GM19467 (cell line): ENCODE measurements at regions not wholly inside any gene's neighbourhood (a gene's known extent, or its start where the extent isn't known, plus 50 kb on each side); places are given as distances from the start of the nearest gene placed in this dataset.
"Not testable (repeated sequence)": the region's sequence is repeated elsewhere in the genome, so short reads cannot be mapped to it uniquely, and the experiment has no call there.

Experiments
- ATAC-seq: cut with Tn5 transposase; IDR thresholded peaks from one replicate; pipeline ENCODE4 v1.9.1; 2021; ENCODE audit warnings: mild to moderate bottlenecking, moderate library complexity; ENCODE audit not compliant: unreplicated experiment

DNA sequence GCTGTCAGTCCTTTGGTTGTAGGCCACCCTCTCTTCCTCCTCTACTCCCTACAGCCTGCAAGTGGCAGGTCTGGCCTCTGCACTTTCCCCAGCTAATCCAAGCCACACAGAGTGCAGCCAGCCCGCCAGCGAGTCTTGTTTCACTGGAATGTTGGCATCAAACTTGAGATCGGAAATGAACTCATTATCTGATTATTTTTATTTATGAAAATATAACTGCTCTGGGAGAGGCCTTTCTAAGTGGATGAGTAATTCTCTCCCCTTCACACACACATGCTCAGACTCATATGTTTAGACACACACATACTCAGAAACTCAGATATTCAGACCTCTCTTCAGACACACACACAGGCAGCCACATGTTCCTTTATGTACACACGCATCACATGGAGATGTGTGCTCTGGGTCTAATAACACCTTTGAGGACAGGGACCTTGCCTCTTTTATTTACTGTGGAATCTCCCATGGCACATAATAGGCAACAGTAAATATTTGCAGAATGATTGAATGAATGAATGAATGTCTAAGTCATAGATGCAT lies 151.3 kb downstream of the ZFP36L2 start:
- no peak for ATAC-seq

DNA sequence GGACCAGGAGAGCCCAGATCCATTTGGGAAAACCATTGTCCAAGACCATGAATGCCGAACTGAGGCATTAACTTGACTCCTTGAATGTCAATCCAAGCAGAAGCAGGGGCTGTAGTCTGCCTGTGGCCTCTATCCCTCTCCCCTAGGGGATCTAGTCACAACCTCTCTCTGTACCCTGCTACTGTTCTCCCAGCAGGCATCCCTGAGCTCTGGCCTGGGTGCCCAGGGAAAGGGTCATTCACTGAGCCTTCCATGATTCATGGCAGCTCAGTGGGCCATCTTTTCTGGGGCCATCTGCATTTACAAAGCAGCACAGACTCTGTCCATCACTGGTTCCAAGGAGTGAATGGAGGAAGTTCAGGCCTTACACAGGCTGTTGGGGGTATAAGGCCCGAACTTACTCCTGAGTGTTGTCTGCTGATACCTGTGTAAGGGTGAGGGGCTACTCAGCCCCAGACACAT lies 151.8 kb downstream of the ZFP36L2 start:
- no peak for ATAC-seq

DNA sequence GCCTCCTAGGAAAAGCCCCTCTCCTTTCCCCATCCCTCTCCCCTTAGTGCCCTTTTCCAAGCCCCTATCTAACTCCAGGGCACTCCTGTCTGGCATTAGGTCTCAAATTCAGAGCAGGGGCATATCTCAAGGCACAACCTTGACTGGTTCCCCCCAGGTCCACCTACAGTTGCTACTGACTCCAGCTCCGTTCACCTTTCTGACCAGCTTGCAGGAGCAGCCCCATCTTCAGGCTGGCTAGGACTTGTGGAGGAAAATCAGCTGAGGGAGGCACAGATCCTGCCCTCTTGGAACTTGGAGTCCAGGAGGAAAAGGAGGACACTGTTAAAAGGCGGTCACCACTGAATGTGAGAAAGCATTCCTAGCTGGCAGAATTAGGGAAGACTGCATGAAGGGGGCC lies 152.4 kb downstream of the ZFP36L2 start:
- ATAC-seq: no peak

DNA sequence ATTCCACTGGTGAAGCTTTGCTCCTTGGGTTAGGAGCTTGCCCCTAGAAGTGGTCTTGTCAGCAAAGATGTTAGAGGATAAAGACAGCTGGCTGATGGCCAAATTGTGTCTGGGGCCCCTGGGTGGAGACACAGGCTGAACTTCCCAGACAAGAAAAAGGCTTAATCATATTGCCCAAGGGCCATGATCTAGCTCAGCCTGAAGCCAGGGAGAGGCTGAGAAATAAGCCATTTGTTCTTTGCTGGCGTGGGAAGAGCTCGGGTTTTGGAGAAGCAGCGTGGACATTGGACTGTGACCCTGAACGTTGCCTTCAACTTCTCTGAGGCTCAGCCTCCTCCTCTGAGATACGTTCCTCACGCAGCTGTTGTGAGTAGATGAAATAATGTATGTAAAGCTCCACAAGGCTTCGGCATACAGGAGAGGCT lies 153.0 kb downstream of the ZFP36L2 start:
- ATAC-seq: no peak

DNA sequence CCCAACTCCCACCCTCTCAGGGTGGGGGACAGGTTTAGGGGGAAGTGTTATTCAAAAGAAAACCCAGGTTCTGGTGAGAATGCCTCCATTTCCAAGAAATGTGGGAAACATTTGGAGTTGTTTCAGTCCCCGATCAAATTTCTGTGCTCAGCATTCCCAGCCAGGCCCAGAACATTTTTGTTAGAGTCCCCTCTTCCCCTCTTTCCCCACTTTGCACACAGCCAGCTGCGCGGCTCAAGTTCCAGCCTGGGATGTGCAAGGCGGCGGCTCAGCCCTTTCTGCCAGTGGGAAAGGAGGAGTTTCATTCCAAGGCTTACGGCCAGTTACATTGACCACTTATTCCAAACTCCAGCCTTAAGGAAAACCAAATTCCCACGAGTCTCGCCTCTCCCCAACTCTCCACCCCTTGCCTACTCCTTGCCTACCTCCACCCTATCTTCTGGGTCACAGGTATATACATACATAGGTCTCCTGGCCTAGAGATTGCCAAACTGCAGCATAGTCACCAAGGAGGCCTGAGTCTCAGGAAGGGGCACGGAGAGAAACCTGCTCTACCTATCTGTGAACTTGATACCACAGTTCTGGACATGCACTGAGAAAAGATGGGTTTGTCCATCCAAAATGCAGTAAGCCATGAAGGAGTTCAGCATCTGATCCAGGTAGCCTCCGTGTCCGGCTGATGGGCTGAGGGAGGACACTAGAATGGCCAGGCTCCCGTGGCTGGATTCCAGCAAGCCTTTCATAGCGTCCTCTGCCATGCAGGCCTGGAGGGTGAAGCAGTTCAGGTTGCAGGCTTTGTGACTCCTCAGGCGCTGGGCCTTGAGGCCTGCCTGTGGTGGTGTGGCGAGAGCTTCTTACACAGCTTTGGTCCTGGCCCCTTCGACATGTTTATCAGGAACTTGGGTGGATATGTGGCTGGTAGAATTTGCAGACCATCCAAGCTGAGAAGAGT lies 154.5 kb downstream of the ZFP36L2 start:
- no peak for ATAC-seq

DNA sequence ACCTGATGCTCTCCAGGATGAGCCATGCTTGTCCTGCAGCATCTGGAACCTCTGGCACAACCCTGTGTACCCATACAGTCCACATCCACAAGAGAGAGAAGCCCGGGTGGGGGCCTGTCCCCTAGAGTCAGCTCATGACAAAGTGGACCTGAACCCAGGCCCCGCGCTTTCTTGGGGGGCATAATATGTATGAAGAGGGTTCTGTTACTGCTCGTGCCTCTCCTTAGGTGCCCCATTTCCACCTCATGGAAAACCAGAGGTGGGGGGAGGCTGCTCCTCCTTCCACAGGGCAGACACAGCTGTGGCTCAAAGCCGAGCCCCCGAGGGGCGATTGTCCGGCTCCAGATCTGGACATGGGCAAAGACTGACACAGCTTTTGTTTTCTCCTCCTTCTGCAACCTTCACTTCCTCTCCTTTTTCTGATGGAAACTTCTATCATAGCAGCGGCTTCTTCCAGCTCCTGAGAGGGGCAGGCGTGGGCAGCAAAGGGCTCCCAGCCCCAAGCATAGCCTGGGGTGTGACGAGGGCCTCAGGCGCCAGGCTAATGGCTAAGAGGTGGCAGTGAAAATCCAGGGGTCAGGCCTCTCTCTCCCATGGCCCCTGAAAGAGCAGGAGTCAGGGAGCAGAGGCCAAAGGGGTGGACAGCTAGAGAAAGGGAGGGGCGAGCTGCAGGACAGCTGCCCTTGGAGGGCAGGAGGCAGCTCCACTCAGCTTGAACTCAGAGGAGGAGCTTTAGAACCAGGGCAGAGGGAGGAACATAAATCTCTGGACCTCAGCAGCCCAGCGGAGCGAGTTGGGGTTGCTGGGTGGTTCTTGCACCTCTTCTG lies 155.5 kb downstream of the ZFP36L2 start:
- no peak for ATAC-seq

DNA sequence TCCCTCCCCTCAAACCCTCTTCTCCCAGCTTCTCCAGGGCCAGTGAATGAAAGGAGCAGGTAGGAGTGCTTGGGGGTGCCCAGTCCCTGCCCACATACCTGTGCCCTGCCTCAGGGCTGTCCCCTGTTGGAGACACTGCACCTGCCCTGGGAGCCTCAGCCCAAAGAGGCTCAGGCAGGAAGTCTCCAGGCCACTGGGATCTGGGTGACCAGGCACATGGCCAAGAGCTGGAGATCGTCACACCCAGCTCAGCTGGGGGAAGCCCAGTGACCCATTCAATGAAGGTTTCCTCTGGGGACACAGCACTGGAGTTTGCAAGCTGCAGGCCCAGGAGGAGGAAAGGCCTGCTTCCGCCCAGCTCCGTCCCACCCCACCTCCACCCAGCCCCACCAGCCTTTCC lies 156.4 kb downstream of the ZFP36L2 start:
- ATAC-seq: no peak

DNA sequence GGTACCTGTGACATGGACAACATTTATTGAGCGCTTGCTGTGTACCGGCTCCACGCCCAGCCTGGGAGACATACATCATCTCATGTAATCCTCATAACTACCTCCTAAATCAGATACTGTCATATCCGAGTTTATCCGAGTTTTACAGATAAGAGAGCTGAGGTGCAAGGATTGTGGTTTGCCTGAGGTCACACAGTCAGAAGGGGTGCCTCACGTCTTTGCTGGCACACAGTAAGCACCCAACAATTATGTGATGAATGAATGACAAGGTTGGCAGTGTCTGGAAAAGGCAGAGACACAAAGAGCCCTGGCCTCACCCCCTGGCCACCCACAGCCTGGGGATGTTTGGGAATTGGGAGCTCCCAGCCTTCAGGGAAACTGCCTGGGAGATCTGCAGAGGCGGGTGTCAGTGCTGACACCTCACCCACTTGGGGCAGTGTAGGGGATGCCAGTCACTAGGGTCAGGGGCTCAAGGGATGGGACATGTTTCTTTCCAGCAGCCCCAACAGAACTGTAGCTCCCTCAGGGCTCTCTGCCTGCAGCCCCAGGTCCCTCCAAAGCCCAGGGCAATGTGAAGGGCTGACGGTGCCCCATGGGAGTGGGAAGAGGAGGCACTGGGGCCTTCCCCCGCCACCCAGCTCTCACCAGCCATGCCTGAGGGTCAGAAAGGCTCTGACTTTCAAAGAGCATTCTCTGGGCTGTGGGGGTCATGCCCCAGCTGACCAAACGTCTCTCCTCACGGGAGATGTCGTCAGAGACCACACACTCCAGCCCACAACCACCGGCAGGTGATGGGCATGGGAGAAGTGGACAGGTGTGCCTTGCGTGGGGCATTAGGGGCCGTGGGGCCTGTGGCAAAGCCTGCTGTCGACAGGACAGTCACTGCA lies 157.5 kb downstream of the ZFP36L2 start:
- no peak for ATAC-seq

DNA sequence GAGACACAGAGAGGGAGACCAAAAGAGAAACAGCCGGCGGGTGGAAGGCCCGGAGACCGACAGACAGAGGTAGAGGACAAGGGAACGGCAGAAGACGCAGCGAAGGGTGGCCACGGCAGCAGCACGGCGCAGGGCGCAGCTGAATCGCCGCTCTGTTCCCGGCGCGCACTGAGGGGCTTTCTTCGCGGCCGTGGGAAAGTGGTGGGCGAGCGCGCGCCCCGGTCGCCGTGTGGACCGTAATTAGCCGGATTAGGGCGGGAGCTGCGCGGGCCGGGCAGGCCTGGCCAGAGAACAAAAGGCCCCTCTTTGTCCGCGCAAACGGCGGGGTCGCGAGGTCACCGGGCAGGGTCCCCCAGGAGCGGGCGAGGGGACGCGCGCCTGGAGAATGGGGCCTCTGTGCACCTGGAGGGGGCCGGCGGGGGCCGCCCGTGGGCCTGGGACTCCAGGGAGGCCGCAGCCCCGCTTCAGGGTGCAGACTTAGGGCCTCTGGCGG lies 158.3 kb downstream of the ZFP36L2 start:
- ATAC-seq: no peak

DNA sequence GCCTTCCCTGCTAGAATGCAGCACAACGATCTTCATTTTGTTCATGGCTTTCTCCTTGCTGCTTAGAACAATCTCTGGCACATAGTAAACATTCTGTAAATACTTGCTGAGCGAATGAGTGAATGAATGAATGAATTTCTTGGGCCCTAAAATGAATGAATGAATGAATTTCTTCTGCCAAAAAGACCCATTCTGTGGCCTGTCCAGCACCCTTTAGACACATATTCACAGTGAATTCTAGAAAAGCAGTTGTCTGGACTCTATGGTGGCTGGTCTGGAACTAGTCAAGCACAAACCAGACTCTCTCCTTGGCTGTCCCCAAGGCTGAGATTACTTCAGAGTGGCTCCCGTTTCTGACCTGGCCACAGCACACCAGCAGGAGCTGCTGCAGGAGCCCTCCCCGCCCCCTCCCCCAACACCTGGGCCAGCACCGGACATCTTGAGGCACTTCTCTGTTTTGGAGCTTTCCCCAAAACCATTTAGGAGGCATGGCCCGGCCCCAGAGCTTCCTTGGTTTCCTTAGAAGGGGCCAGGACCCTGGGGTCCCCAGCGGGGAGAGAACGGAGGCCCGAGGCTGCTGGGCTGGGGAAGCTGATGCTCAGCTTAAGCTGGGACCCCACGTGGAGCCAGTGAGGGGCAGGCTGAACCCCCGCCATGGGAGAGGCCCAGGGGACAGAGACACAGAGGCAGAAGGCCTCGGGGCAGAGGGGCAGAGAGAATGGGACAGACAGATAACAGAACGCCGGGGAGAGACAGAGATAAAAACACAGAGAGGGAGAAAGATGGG lies 159.0 kb downstream of the ZFP36L2 start:
- ATAC-seq: no peak

DNA sequence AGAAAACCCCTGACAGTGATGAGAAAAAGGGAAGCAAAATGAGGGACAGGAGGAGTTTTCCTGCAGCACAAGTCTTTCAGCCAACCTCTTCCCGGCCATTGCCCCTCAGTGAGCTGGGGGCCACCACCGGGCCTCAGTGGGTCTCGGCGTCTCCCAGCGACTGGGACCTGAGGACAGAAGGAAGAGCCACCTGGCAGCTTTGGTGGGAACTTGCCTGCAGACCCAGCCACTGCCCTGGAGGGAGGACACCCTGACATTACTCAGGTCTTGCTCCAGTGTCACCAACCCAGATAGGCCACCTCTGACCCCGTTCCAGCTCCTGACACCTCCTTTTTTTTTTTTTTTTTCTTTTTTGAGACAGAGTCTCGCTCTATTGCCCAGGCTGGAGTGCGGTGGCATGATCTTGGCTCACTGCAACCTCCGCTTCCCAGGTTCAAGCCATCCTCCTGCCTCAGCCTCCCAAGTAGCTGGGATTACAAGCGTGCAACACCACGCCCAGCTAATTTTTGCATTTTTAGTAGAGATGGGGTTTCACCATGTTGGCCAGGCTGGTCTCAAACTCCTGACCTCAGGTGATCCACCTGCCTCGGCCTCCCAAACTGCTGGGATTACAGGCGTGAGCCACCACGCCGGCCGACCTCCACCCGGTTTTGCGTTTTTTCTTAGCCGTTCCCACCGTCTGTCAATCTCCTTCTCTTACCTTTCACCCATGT lies 159.7 kb downstream of the ZFP36L2 start:
- ATAC-seq: not testable (repeated sequence)

DNA sequence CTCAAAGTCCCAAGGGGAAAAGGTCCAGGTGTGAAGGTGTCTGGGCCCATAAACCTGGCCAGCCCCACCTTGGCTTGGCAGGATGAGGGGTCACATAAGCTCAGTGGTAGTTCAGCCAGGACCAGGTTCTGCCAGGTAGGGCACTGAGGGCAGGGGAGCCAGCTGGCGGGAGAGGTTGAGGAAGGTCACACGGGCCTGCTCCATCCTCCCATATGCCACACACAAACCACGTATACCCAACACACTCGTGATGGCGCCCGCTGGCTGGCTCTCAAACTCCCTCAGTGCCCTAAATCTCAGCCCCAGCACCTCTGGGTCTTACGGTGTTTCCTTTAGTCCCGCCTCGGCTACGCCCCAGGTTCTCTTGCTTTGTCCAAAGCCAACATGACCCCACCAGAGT lies 160.5 kb downstream of the ZFP36L2 start:
- ATAC-seq: no peak

DNA sequence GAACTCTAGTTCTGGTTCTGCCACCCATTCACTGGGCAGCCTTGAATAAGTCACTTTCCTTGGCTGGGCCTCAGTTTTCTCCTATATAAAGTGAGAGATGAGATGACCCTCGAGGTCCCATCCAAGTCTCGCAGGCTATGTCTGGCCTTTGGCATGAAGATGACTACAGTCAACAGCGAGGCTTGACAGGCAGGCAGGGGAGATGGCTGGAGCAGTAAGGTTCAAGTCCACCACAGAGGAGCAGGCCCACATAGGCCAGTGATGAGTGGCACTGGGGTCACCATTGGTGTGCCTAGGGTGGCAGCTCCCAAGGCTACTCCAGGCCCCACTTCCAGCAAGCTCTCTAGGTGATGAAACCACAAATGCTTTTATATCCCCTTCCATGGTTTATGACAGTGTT lies 161.4 kb downstream of the ZFP36L2 start:
- ATAC-seq: no peak

DNA sequence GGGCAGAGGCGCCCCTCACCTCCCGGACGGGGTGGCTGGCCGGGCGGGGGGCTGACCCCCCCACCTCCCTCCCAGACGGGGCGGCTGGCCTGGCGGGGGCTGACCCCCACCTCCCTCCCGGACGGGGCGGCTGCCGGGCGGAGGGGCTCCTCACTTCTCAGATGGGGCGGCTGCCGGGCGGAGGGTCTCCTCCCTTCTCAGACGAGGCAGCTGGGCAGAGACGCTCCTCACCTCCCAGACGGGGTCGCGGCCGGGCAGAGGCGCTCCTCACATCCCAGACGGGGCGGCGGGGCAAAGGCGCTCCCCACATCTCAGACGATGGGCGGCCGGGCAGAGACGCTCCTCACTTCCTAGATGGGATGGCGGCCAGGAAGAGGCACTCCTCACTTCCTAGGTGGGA lies 163.3 kb downstream of the ZFP36L2 start:
- not testable (repeated sequence) for ATAC-seq

DNA sequence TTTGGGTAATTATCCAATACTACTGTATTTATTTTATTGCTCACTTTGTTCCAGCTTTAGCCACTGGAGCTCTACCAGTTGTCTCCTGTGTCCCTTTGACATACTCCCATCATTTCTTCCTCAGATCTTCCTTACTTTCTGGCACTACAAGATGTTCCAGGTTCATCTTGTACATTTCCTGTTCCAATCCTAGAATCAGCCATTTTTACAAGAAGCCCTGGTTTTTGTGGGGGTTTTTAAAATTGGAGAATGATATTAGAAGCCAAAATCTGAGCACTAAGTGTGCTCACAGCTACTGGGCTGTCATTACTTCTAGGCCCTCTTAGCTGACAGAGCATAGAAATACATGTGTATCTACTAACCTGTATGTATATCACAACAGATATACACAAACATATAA lies 164.3 kb downstream of the ZFP36L2 start:
- ATAC-seq: no peak

DNA sequence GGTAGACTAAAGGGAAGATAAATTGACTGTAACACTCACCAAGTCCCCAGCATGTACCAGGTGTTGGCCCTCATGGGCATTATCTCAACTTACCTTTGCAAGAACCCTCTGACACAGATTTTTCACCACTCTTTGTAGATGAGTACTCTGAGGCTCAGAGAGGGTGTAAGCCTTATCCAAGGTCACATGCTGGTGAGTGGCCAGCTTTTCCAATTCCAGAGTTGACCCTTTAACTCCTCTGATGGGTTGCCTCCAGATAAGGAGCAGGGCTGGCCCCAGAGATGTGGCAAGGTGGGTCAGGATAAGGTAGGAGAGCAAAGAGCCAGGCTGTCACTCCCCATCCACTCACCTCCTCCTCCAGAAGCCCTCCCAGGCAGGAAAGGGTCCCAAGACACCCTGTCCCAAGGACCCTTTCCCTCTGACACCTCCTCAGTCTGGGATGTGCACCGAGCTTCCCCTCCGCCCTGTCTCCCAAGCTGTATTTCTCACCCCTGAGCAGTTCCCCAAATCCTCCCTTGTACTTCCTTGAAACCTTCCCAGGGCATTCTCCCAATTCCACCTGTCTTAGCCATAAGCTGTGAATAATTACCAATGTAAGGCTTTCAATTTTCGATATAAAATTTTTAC lies 165.9 kb downstream of the ZFP36L2 start:
- no peak for ATAC-seq

DNA sequence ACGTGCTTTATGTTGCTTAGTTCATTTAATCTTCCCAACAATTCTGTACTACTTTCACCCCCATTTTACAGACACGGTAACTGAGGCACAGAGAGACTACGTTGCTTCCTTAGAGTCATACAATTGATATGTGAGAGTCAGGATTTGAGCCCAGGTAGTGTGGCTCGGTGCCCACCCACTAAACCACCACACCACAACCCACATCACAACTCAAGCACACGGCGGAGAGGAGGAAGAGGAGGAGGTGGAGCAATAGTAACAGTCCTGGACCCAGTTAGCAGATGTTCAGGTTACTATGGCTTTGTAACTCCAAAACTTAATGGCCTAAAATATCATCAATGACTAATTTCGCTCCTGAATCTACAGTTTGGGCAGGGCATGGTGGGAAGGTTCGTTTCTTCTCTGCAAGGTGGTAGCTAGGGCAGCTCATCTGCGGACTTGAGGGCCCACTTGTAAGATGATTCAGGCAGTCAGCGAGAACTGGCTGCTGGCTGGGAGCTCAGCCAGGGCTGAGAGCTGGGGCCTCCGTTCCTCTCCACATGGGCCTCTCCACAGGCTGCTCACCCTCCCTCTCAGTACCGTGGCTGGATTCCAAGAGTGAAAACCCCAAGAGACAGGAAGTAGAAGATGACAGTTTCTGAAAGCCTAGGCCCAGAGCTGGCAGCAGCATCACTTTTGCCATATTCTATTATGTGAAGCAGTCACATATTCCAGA lies 167.1 kb downstream of the ZFP36L2 start:
- no peak for ATAC-seq

DNA sequence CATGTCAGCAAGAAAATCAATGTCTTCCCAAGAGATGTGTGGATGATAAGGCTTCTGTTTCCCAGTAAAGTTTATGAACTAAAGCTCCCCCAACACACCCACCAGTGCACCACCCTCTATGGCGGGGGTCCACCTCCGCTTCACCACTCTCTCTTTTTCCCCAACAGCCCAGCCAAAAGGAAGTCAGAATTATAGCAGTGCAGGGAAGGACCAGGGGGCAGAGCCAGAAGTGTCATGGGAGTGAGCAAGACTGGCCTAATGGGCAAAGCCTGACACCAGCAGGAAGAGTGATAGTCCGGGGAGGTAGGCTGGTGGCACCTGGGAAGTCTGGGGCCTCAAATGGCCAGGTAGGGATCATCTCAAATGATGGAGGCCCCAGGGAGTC lies 167.7 kb downstream of the ZFP36L2 start:
- ATAC-seq: no peak
